K562 (cell line): ENCODE measurements at regions not wholly inside any gene's neighbourhood (a gene's known extent, or its start where the extent isn't known, plus 50 kb on each side); places are given as distances from the start of the nearest gene placed in this dataset.

ENCODE experiments used
- ATAC-seq: fragments of 200-7000 bp; cut with Tn5 transposase; 3 replicates; pipeline ENCODE4 v1.9.1; 2020; ENCODE audit warnings: moderate library complexity
- BruUV-seq: library from RNA; stranded (reverse); fragments of 400-500 nt; replicated peaks from 2 replicates; lab custom pipeline; 2021; lab: Mats Ljungman, UMichigan
- CTCF ChIA-PET: fragments of 300-600 bp; formaldehyde crosslinking; extraction: SDS; loops from one replicate; lab custom pipeline; 2021; ENCODE audit warnings: low intra/inter-chr PET ratio; lab: Yijun Ruan, JAX
- POLR2A ChIA-PET: fragments of 300-600, 350-650 bp; sonication (Branson Sonifier 250); formaldehyde crosslinking; extraction: SDS; loops from one replicate; lab custom pipeline; 2021; ENCODE audit warnings: antibody characterized with exemption, inconsistent platforms; lab: Yijun Ruan, JAX
- DNase-seq, 4 experiments: peaks; one replicate each; pipeline versions ENCODE4 v3.0.0 to v3.0.0-alpha.2; 2011 to 2018; ENCODE audit warnings: low spot score in 3 of 4, mixed read lengths in 3 of 4; ENCODE audit errors: extremely low read depth in 1 of 4
- FAIRE-seq: peaks from 2 replicates; lab custom pipeline; 2011; peaks lifted over from hg19 to GRCh38; lab: Jason Lieb, UNC
- H2AFZ ChIP-seq: 2 replicates; pipeline ENCODE4 v1.6.0; 2011; ENCODE audit warnings: low read depth, low read length, control low read depth, inconsistent platforms
- H3K27ac ChIP-seq: fragments of 200-600 bp; 3 replicates; pipeline ENCODE4 v1.8.0; 2011; ENCODE audit warnings: low read depth, mild to moderate bottlenecking, control low read depth, inconsistent platforms, low read length, moderate library complexity, mixed read lengths; ENCODE audit errors: extremely low read depth
- H3K27me3 ChIP-seq, 2 experiments: fragments of 300-600 bp in 1 of 2; 2 replicates in 1 of 2; 3 replicates in 1 of 2; pipeline versions ENCODE4 v1.6.0 to v1.8.0; 2011; ENCODE audit warnings: inconsistent platforms in 2 of 2, low read length in 2 of 2, mild to moderate bottlenecking in 1 of 2, mixed read lengths in 1 of 2, moderate library complexity in 1 of 2; ENCODE audit not compliant: control insufficient read depth in 2 of 2, insufficient read depth in 2 of 2
- H3K36me3 ChIP-seq: fragments of 300-600 bp; 3 replicates; pipeline ENCODE4 v1.8.0; 2011; ENCODE audit warnings: mild to moderate bottlenecking, low read length, inconsistent platforms; ENCODE audit not compliant: control insufficient read depth, insufficient read depth
- H3K4me1 ChIP-seq, 2 experiments: fragments of 200-600 bp in 1 of 2; replicated peaks in 1 of 2; 2 replicates in 1 of 2; 3 replicates in 1 of 2; pipeline versions ENCODE4 v1.5.1 to v1.8.0; 2011; ENCODE audit warnings: inconsistent platforms in 2 of 2, low read length in 2 of 2, mild to moderate bottlenecking in 1 of 2, mixed read lengths in 1 of 2, moderate library complexity in 1 of 2; ENCODE audit not compliant: control insufficient read depth in 2 of 2, insufficient read depth in 2 of 2
- H3K4me2 ChIP-seq: 2 replicates; pipeline ENCODE4 v1.6.1; 2011; ENCODE audit warnings: low read length, control low read depth, inconsistent platforms, mixed read lengths; ENCODE audit not compliant: insufficient read depth
- H3K4me3 ChIP-seq: fragments of 200-600 bp; sonication (generic), shearing (Covaris generic); 2 replicates; pipeline ENCODE4 v1.5.1; 2016; ENCODE audit warnings: control low read depth, inconsistent platforms
- H3K79me2 ChIP-seq: fragments of 200-600 bp; 3 replicates; pipeline ENCODE4 v1.8.0; 2011; ENCODE audit warnings: low read length, inconsistent platforms; ENCODE audit not compliant: control insufficient read depth, insufficient read depth
- H3K9ac ChIP-seq, 2 experiments: 2 replicates each; pipeline versions ENCODE4 v1.6.0 to v1.6.1; 2011; ENCODE audit warnings: low read depth in 2 of 2, low read length in 2 of 2, control low read depth in 1 of 2, inconsistent platforms in 1 of 2, mild to moderate bottlenecking in 1 of 2, mixed read lengths in 1 of 2; ENCODE audit not compliant: insufficient read depth in 1 of 2
- H3K9me1 ChIP-seq: one replicate; pipeline ENCODE4 v1.6.0; 2011; ENCODE audit warnings: inconsistent platforms, mild to moderate bottlenecking, low read length, moderate library complexity; ENCODE audit not compliant: control insufficient read depth, insufficient read depth
- H3K9me3 ChIP-seq: replicated peaks from 2 replicates; pipeline ENCODE4 v1.5.1; 2011; ENCODE audit warnings: low read depth, low read length, inconsistent platforms; ENCODE audit not compliant: control insufficient read depth, insufficient read depth
- H4K20me1 ChIP-seq: replicated peaks from 2 replicates; pipeline ENCODE4 v1.6.1; 2011; ENCODE audit warnings: low read length, inconsistent platforms, mixed read lengths; ENCODE audit not compliant: control insufficient read depth, insufficient read depth
- CCAR2 ChIP-seq: fragments of 200-400 bp; formaldehyde crosslinking; IDR thresholded peaks from 2 replicates; pipeline ENCODE4 v1.6.1; 2017; ENCODE audit warnings: mild to moderate bottlenecking, low read depth, low read length
- HBP1 ChIP-seq: fragments of 450-650 bp; formaldehyde crosslinking; IDR thresholded peaks from 2 replicates; pipeline ENCODE4 v1.4.0; 2022; ENCODE audit warnings: missing genetic modification characterization
- HDAC8 ChIP-seq: fragments of 450-650 bp; IDR thresholded peaks from 2 replicates; pipeline ENCODE4 v1.6.1; 2016; ENCODE audit warnings: mild to moderate bottlenecking, missing genetic modification characterization, moderate library complexity, missing compliant biosample characterization
- ILF3 ChIP-seq: fragments of 450-650 bp; IDR thresholded peaks from 2 replicates; pipeline ENCODE4 v1.6.1; 2018; ENCODE audit warnings: antibody characterized with exemption, mild to moderate bottlenecking, moderate library complexity, borderline replicate concordance
- POLR2G ChIP-seq: fragments of 200-400 bp; formaldehyde crosslinking; IDR thresholded peaks from 2 replicates; pipeline ENCODE4 v1.6.1; 2017; ENCODE audit warnings: low read depth, mild to moderate bottlenecking, antibody characterized with exemption, low read length, moderate library complexity
- RB1 ChIP-seq: fragments of 450-650 bp; IDR thresholded peaks from 2 replicates; pipeline ENCODE4 v1.6.1; 2017; ENCODE audit warnings: low read depth, mild to moderate bottlenecking
- SAP30 ChIP-seq: fragments of 200-600 bp; sonication (generic); IDR thresholded peaks from 2 replicates; pipeline ENCODE4 v1.6.1; 2012; ENCODE audit warnings: borderline replicate concordance, low read depth, mild to moderate bottlenecking, moderate library complexity, low read length, control low read depth, inconsistent platforms; ENCODE audit not compliant: insufficient read depth, poor library complexity, severe bottlenecking
- ZBTB8A ChIP-seq: fragments of 450-650 bp; IDR thresholded peaks from 2 replicates; pipeline ENCODE4 v1.6.1; 2018; ENCODE audit warnings: mild to moderate bottlenecking, moderate library complexity; ENCODE audit not compliant: partially characterized antibody
- ZKSCAN3 ChIP-seq: fragments of 250-450 bp; sonication (Bioruptor Pico); IDR thresholded peaks from 2 replicates; pipeline ENCODE4 v1.4.0; 2020
- WGBS: fragments of 100-300 bp; shearing (Covaris generic); methylation state at CpG from one replicate; pipeline ENCODE4 v1.1.6; 2016; ENCODE audit warnings: low coverage, mixed read lengths; ENCODE audit not compliant: insufficient coverage; ENCODE audit errors: missing lambda C conversion rate; 5-methylcytosine and 5-hydroxymethylcytosine counted together
- in situ Hi-C: fragments of 300-500 bp; cut with MboI; formaldehyde crosslinking; loops from 4 replicates; pipeline ENCODE4 v1.15.0; 2018; ENCODE audit warnings: inconsistent platforms, mixed read lengths
- intact Hi-C: fragments of 100-400 bp; cut with micrococcal nuclease; formaldehyde crosslinking; loops from 2 replicates; pipeline ENCODE4 v1.14.2; 2022
- TF ChIP-seq, protein P1 (sequence below): sonication (generic); formaldehyde crosslinking; IDR thresholded peaks from 2 replicates; pipeline ENCODE4 v1.8.0; 2022; ENCODE audit warnings: mild to moderate bottlenecking, missing genetic modification reagents
- TF ChIP-seq, protein P2 (sequence below), 2 experiments: fragments of 150-350 bp in 1 of 2; IDR thresholded peaks; 2 replicates each; pipeline ENCODE4 v1.6.1; 2012 to 2016; ENCODE audit warnings: low read depth in 2 of 2, low read length in 2 of 2, mild to moderate bottlenecking in 1 of 2, moderate library complexity in 1 of 2

- CTCF ChIA-PET, result no interaction called here
- H3K4me2 ChIP-seq, result no peak overlapping the region
- no TSS peak for BruUV-seq
- no peaks in the 10 kb centered on the region for H3K9me3 ChIP-seq
- no peak for ATAC-seq
- no peak overlapping the region for H2AFZ ChIP-seq
- H3K27ac ChIP-seq, result no peak overlapping the region
- 0% methylated on average over 2 of the region's 2 CpGs for WGBS
- no peak overlapping the region for H3K4me3 ChIP-seq
- H3K79me2 ChIP-seq, result no peaks in the 10 kb centered on the region
- no peaks in the 10 kb centered on the region for H4K20me1 ChIP-seq
- TF ChIP-seq CCAR2, result no peak
- TF ChIP-seq RB1, result no peak
- TF ChIP-seq, protein P1, sequence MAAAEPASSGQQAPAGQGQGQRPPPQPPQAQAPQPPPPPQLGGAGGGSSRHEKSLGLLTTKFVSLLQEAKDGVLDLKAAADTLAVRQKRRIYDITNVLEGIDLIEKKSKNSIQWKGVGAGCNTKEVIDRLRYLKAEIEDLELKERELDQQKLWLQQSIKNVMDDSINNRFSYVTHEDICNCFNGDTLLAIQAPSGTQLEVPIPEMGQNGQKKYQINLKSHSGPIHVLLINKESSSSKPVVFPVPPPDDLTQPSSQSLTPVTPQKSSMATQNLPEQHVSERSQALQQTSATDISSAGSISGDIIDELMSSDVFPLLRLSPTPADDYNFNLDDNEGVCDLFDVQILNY (CRISPR knock-in tag), result no peak
- TF ChIP-seq ZKSCAN3, result no peak
- no peak for TF ChIP-seq SAP30
- TF ChIP-seq, protein P2, sequence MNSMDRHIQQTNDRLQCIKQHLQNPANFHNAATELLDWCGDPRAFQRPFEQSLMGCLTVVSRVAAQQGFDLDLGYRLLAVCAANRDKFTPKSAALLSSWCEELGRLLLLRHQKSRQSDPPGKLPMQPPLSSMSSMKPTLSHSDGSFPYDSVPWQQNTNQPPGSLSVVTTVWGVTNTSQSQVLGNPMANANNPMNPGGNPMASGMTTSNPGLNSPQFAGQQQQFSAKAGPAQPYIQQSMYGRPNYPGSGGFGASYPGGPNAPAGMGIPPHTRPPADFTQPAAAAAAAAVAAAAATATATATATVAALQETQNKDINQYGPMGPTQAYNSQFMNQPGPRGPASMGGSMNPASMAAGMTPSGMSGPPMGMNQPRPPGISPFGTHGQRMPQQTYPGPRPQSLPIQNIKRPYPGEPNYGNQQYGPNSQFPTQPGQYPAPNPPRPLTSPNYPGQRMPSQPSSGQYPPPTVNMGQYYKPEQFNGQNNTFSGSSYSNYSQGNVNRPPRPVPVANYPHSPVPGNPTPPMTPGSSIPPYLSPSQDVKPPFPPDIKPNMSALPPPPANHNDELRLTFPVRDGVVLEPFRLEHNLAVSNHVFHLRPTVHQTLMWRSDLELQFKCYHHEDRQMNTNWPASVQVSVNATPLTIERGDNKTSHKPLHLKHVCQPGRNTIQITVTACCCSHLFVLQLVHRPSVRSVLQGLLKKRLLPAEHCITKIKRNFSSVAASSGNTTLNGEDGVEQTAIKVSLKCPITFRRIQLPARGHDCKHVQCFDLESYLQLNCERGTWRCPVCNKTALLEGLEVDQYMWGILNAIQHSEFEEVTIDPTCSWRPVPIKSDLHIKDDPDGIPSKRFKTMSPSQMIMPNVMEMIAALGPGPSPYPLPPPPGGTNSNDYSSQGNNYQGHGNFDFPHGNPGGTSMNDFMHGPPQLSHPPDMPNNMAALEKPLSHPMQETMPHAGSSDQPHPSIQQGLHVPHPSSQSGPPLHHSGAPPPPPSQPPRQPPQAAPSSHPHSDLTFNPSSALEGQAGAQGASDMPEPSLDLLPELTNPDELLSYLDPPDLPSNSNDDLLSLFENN (IDR thresholded peaks at IDR 0.05; ENCODE audit: low read depth in 2 of 2, low read length in 2 of 2), result no peak
- TF ChIP-seq ZBTB8A, result no peak
- TF ChIP-seq HBP1 (CRISPR knock-in tag), result no peak
- TF ChIP-seq ILF3, result no peak
- no peak for TF ChIP-seq HDAC8
- no peak for TF ChIP-seq POLR2G
- no peaks in the 10 kb centered on the region for H3K9me1 ChIP-seq
- POLR2A ChIA-PET, result no interaction called here
- no peak for DNase-seq
- H3K4me1 ChIP-seq, result no peaks in the 10 kb centered on the region
- no peaks in the 10 kb centered on the region for H3K36me3 ChIP-seq
- no peak overlapping the region for H3K9ac ChIP-seq
- in situ Hi-C loops, result no loop called here
- no peak for FAIRE-seq
- H3K27me3 ChIP-seq, result no peaks in the 10 kb centered on the region
- intact Hi-C loops, result no loop called here
These were observed 217.1 kb upstream of the MAP3K7 start for GRCh38 chr6:90803956-90804355.
